NCI-H2196 (cell line): ENCODE measurements at regions not wholly inside any gene's neighbourhood (a gene's known extent, or its start where the extent isn't known, plus 50 kb on each side); places are given as distances from the start of the nearest gene placed in this dataset.
"Not testable (repeated sequence)": the region's sequence is repeated elsewhere in the genome, so short reads cannot be mapped to it uniquely, and the experiment has no call there.

Source experiments
- DNase-seq: peaks from one replicate; lab custom pipeline; 2025; ENCODE audit not compliant: unreplicated experiment; lab: John Stamatoyannopoulos, UW

DNA sequence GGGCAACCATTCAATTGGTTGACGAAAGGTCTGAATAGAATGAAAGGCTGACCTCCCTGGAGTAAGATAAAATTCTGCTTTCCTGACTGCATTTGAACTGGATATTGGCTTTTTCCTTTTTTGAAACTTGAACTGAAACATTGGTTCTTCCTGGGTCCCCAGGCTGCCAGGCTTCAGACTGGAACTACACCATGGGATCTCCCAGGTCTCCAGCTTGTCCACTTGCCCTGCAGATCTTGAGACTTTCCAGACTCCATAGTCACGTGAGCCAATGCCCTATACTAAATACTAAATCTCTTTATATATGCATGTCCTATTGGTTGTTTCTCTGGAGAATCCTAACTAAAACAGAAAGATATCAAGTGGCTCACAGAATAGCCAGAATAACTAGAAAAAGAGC, 118.7 kb upstream of the KRR1 start:
- no peak for DNase-seq

DNA sequence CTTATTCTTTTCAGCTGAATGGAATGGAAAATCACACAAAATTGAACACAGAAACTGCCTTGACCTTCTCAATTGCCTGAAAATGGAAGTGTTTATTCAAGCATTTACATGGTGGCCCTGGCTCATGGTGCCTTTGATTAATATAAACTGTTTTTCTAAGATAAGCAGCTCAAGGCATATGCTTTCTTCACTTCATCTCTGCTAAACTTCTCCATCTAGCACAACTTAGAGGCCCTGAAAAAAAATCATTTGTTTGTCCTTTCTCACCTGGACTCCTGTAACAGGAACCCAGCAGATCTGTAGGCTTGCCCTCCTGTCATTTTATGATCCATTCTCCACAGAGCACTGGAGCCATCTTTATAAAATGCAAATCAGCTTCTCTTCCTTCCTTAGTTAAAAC, 117.5 kb upstream of the KRR1 start:
- no peak for DNase-seq

DNA sequence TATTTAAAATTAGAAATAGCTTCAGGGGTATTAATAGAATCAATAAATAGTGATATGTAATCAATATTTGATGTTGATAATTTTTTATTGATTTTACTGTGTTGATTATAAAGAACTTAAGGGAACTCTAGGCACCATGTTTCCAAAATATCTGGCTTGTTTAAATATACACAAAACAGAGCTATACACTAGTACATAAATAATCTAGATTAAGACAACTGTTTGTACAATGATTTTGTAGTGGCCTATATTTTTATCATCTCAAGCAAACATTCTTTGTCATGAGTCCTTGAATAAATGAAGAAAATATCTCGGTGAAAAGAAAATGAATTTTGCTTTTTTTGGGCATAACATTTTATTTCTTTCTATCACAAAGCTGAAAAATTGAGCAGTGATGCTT, 117.1 kb upstream of the KRR1 start:
- DNase-seq, result no peak

DNA sequence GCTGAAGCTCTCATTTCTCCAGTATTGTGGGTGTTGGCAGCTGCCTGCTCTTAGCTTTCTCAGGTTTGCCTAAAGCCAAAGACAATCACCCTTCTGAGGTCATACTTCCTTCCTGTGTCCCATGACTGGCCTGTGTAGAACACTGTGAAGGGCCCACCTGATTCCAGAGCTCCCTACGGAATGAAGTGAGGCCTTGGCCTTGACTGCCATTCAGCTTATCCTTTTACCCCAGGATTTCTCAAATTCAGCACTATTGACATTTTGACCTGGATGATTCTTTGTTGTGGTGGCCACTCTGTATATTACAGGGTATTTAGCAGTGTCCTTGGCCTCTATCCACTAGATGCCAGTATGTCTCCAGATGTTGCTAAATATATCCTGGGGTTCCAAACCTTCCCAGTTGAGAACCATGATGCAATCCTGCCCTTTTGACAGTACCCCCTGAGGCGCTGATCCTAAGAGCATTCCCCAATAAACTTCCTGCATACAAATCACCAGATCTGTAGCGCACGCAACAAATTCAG, 112.3 kb upstream of the KRR1 start:
- DNase-seq, result no peak

DNA sequence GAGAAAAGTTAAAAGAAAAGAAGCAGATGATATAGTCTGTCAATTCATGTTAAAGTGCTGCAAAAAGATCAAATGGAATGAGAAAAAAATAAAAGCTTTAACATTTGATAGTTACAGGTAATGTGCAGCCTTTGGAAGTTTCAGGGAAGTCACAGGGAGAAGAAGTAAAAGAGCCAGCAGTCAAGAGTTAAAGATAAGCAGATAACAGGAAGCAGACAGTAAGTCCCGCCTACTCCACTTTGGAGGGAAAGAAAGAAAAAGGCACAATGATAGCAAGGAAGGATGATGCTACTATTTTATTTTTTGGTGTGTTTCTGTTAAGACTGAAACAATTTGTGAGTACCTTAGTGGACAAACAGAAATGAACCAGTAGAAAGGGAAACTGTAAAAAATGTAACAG, 111.1 kb upstream of the KRR1 start:
- no peak for DNase-seq

DNA sequence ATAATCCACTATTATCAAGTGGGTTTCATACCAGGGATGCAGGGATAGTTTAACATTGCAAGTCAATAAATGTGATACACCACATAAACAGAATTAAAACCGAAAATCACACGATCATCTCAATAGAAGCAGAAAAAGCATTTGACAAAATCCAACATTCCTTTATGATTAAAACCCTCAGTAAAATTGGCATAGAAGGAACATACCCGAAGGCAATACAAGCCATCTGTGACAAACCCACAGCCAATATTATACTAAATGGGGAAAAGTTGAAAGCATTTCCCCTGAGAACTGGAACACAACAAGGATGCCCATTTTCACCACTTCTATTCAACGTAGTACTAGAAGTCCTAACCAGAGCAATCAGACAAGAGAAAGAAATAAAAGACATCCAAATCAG, 103.0 kb upstream of the KRR1 start:
- not testable (repeated sequence) for DNase-seq

DNA sequence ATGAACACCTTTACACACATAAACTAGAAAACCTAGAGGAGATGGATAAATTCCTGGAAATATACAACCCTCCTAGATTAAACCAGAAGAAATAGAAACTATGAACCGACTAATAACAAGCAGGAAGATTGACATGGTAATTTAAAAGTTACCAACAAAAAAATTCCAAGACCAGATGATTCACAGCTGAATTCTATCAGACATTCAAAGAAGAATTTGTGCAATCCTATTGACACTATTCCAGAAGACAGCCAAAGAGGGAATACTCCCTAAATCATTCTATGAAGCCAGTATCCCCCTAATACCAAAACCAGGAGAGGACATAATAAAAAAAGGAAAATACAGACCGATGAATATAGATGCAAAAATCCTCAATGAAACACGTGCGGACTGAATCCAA, 102.6 kb upstream of the KRR1 start:
- DNase-seq, result no peak

DNA sequence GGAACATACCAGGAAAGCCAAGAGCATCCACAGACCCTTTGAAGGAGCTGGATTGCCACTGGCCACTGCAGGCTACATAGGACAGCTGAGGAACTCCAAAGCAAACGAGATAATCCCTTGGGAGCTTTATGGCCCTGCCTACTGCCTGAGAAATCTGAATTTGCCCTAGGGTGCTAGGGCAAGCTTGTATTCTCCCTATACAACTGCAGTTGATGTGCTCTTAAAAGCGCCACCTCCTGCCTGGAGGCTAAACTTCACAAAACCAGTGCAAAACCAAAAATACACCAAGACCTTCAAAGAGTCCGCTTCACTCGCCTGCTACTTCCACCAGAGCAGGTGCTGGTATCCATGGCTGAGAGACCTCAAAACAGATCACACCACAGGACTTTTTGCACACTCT, 99.6 kb upstream of the KRR1 start:
- no peak for DNase-seq

DNA sequence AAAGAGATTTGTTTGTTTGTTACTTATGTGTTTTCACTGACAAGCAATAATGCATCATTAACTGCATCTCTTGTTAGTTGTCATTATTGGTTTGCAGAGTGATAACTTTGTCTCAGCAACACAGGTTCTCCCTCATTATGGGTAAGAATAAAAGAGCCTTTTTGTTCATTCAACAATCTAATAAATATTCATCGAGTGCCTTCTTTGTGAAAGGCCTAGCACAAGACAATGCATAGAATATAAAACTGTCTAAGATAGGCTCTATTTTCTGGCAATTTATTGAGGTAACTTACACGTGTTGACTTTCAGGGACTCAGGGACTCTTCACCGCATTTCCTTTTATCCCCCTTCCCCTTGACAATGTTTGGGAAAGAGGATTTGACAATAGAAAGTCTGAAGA, 95.5 kb upstream of the KRR1 start:
- no peak for DNase-seq

DNA sequence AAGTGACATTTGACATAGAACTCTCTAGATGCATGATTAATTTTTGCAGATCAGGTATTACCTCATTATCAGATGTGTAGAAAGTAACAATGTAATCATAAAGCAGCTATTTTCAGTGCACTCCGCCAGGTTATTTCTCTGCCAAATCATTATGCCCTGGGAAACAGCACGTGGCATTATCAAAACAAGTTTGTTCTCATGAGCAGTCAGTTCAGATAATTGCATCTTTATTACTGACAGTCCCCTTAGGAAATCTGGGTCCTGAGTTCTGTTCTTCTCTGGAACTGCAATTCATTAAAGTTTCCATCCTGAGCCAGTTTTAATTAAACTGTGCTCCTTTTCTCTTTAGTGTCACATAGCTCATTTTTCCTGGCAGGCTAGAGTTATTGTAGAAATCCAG, 94.7 kb upstream of the KRR1 start:
- DNase-seq, result no peak

DNA sequence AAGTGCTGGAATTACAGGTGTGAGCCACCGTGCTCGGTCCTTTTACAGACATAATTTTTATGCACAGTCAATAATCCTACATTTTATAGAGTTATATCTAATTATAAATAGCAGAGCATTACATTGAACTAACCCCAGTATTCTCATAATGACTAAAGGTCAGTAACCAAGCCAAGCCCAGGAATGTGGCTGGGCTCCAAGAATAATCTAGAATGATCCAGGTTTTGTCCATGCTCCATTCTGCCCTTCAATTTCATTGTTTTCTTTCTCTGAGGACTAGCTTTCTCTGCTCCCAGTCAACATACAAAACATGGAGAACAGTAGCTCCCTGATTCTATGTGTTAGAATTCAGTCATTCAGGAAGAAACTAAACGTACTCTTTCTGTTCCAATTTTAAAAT, 92.1 kb upstream of the KRR1 start:
- DNase-seq, result no peak

DNA sequence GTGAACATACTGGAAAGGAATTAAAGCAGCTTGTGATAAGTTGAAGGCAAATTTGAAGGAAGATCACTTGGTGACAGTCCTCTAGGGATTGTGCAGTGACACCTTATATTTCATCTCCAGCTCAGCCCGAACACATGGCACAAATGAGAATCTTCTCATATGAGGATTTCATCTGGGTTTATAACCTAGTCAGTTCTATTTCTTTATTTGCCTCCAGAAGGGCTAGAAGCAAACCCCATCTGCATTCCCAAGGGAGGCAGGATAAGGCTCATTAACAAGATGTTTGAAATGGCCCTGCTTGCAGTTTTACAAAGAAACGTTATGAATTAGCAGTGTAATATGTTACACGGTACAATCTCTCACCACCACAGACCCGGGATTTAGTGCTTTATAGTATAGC, 90.7 kb upstream of the KRR1 start:
- DNase-seq, result no peak

DNA sequence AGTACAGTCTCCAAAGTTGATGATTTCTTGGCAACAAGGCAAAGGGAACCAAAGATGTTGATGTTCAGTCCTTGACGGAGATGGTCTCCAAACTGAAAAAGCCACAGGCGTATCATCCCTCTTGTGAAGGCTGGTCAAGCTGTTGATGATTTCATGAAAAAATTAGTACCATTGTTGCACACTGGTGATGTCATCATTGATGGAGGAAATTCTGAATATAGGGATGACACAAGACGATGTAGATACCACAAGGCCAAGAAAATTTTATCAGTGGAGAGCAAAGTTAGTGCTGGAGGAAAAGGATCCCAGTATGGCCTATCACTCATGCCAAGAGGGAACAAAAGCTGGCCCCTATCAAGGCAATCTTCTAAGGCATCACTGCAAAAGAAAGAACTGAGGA, 88.7 kb upstream of the KRR1 start:
- no peak for DNase-seq

DNA sequence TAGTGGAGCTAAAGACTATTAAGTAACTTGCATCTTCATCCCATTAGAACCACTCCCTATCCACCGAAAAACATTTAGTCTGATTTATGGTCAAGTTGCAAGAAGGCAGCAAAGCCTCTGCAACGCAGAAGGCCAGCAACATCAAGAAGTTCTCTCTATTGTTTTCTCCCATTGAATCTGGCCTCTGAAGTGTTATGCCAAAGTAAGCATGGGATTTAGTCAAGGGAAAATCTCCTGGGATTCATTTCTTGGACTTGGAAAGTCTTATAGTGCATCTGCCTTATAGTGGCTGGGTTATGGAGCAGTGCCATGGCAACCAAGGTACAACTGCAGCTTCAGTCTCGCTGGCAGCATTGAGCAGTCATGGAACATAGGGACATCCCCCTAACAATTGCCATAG, 87.7 kb upstream of the KRR1 start:
- no peak for DNase-seq

DNA sequence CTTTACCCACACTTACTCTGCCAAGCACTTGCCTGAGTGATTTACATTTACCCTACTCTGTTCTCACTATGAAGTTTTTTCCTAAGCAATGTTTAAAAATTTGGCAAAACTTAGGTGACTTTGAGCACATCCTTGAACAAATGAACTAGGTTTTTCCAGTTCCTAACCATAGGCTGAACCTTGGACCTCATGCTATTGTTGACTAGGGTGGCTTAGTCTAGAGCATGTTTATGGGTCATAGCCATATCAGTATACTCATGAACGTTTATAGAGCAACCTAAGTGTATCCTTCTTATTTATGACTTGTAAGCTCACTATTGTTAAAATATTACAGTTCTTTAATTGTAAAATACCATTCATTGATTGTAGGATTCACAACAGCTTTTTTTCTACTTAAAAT, 85.0 kb upstream of the KRR1 start:
- no peak for DNase-seq

DNA sequence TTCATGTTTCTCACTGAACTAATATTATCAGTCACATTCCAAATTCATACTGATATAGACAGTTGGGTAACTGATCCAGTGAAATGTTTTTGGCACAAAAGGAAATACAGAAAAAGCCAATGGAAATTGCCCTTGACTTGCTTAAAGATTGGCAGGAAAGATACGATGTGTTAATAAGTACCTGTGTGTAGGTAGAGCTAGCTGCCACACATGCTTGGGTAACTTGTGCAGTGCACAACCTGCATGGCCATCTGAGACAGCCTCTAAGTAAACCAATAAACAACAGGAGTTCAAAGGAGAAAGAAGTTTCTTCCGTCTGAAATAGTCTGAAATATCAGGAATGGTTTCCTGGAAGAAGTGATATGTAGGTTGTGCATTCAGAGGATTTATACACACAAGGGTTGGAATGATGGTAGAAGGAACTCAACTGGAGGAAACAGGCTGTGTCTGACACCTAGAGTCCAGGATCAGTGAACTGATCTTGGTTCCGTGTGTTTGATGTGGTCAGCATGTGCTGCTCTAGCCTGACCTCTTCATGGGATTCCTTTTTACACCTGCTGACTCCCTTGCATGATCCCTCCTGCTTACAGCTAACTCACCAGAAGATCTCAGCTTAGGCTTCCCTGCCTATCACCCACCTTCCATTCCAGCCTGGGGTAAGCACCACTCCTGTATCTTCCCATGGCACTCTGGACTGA, 81.4 kb upstream of the KRR1 start:
- DNase-seq, result no peak

DNA sequence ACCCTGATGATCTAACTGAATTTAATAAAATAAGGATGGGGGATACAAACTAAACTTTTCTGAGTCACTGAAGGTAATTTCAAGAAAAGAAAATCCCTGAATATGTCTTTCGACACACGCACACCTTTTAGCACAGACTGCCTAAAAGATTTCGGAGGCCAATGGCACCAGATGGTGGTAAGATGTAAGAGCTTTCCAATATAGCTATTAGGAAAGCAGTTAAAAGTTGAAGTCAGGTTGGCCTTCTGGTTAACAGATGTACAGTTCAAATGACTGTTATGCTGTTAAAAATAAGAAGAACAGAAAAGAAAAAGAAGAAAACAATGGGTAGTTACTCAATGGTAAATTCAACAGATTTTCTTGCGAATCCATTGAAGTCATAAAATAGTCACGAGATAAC, 80.7 kb upstream of the KRR1 start:
- DNase-seq, result no peak

DNA sequence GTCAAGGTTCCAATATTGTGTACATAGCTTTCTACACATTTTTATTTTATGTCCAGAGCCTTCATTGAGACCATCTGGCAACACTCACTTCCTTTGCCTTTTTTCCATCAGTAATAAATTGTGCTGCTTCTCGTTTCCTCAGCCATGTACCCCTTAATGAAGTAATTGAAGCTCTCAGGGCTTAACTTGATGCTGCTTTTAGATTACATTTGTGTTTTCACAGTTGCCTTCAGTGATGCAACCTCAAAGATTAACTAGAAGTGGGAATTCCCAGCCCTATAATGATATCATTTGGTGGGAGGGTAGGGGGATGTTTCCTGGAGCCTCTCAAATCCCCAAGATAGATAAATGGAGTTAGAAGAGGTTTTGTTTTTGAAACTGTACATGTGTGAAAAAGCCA, 80.2 kb upstream of the KRR1 start:
- DNase-seq, result no peak

DNA sequence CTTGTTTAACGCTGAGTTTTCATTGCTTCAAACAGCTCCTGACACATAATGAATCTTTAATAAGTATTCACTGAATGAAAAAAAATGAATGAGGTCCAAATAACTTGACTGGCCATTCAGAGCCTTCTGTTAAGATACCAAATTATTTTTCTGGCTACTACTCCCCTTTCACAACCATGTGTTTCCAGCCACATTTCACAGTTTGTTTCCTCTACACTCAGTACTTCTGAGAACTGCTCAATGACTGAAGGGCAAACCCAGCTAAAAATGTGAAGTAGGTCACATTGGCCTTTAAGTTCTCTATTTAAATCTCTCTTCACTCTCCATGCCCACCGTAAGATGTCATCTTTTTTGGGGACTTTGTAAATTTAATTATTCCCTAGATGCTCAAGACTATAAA, 78.4 kb upstream of the KRR1 start:
- DNase-seq, result no peak

DNA sequence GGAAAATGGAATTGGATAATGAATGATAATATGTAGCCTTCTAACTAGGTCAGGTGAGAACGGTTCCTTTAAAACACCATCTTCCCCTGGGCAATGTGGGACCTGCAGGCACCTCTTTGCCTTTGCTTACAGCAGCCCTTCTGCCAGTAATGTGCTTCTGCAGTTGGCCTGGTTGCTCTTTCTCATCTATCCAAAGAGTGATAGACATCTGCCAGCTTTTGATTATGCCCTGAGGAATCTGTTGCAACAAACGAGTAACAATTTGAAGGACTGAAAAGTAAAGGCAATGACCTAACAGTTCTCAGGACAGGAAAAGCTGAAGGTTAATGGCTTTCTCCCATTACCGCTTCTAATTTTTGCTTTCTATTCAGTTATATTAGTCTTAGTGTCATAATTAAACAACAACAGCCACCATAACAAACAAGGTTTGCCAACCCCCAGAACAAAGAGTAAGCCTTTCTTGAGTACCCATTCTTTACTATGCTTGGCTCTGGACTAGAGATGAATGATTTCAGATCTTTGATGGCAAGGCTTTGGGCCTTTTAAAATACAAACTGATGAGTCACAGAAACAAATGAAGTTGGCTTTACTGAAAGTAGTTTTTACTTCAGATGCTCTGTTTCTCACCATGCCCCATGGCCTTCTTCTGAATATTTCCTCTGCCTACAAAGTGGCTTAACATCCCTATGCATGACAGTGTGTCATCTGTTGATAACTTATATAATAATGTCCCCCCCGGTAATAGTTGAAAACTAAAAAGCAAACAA, 76.1 kb upstream of the KRR1 start:
- DNase-seq, result no peak

DNA sequence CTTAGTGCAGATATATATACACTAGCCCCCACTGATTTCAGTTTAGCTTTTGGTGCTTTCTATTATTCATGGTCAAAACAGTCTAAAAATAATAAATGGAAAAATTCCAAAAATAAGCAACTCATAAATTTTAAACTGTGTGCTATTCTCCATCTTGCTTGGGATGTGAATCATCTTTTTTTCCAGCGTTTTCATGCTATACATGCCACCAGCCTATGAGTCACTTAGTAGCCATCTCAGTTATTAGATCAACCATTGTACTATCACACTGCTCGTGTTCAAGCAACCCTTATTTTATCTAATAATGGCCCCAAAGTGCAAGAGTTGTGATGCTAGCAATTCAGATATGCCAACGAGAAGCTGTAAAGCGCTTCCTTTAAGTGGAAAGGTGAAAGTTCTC, 73.9 kb upstream of the KRR1 start:
- DNase-seq, result no peak

DNA sequence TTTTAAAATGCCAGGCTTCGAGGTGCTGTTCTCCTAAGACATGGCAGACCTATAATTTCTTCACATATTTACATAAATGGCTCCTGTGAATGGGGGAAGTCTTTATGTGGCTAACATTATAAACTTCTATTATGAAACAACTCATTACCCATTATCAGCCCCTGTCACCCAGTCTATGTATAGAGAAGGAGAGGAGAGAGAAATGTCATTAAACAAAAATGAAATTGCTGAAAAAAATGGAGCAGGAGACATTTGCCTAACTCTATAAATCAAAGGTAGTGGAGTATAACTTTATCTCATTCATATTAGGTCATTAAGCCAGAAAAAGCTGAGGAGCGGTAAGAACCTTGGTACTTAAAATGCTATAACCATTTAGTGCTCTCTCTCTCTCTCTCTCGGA, 71.9 kb upstream of the KRR1 start:
- no peak for DNase-seq

DNA sequence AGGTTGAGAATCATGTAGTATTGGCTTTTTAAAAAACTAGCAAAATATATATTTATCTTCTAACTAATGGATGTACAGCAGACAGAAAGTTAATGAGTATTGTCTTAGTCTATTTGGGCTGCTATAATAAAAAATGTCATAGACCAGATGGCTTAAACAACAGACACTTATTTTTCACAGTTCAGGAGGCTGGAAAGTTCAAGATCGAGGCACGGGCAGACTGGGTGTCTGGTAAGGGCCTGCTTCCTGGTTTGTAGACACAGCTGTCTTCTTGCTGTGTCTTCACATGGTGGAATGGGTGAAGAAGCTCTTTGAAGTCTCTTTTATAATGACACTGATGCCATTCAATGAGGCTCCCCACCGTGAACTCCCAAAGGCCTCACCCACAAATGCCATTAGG, 70.1 kb upstream of the KRR1 start:
- no peak for DNase-seq
